K562 (cell line): ENCODE measurements at regions not wholly inside any gene's neighbourhood (a gene's known extent, or its start where the extent isn't known, plus 50 kb on each side); places are given as distances from the start of the nearest gene placed in this dataset.

ENCODE experiments used
- ATAC-seq: fragments of 200-7000 bp; cut with Tn5 transposase; 3 replicates; pipeline ENCODE4 v1.9.1; 2020; ENCODE audit warnings: moderate library complexity
- BruUV-seq: library from RNA; stranded (reverse); fragments of 400-500 nt; replicated peaks from 2 replicates; lab custom pipeline; 2021; lab: Mats Ljungman, UMichigan
- CTCF ChIA-PET: fragments of 300-600 bp; formaldehyde crosslinking; extraction: SDS; loops from one replicate; lab custom pipeline; 2021; ENCODE audit warnings: low intra/inter-chr PET ratio; lab: Yijun Ruan, JAX
- POLR2A ChIA-PET: fragments of 300-600, 350-650 bp; sonication (Branson Sonifier 250); formaldehyde crosslinking; extraction: SDS; loops from one replicate; lab custom pipeline; 2021; ENCODE audit warnings: antibody characterized with exemption, inconsistent platforms; lab: Yijun Ruan, JAX
- DNase-seq, 4 experiments: peaks; one replicate each; pipeline versions ENCODE4 v3.0.0 to v3.0.0-alpha.2; 2011 to 2018; ENCODE audit warnings: low spot score in 3 of 4, mixed read lengths in 3 of 4; ENCODE audit errors: extremely low read depth in 1 of 4
- FAIRE-seq: peaks from 2 replicates; lab custom pipeline; 2011; peaks lifted over from hg19 to GRCh38; lab: Jason Lieb, UNC
- H2AFZ ChIP-seq: 2 replicates; pipeline ENCODE4 v1.6.0; 2011; ENCODE audit warnings: low read depth, low read length, control low read depth, inconsistent platforms
- H3K27ac ChIP-seq: fragments of 200-600 bp; 3 replicates; pipeline ENCODE4 v1.8.0; 2011; ENCODE audit warnings: low read depth, mild to moderate bottlenecking, control low read depth, inconsistent platforms, low read length, moderate library complexity, mixed read lengths; ENCODE audit errors: extremely low read depth
- H3K27me3 ChIP-seq, 2 experiments: fragments of 300-600 bp in 1 of 2; 2 replicates in 1 of 2; 3 replicates in 1 of 2; pipeline versions ENCODE4 v1.6.0 to v1.8.0; 2011; ENCODE audit warnings: inconsistent platforms in 2 of 2, low read length in 2 of 2, mild to moderate bottlenecking in 1 of 2, mixed read lengths in 1 of 2, moderate library complexity in 1 of 2; ENCODE audit not compliant: control insufficient read depth in 2 of 2, insufficient read depth in 2 of 2
- H3K36me3 ChIP-seq: fragments of 300-600 bp; 3 replicates; pipeline ENCODE4 v1.8.0; 2011; ENCODE audit warnings: mild to moderate bottlenecking, low read length, inconsistent platforms; ENCODE audit not compliant: control insufficient read depth, insufficient read depth
- H3K4me1 ChIP-seq, 2 experiments: fragments of 200-600 bp in 1 of 2; replicated peaks in 1 of 2; 2 replicates in 1 of 2; 3 replicates in 1 of 2; pipeline versions ENCODE4 v1.5.1 to v1.8.0; 2011; ENCODE audit warnings: inconsistent platforms in 2 of 2, low read length in 2 of 2, mild to moderate bottlenecking in 1 of 2, mixed read lengths in 1 of 2, moderate library complexity in 1 of 2; ENCODE audit not compliant: control insufficient read depth in 2 of 2, insufficient read depth in 2 of 2
- H3K4me2 ChIP-seq: 2 replicates; pipeline ENCODE4 v1.6.1; 2011; ENCODE audit warnings: low read length, control low read depth, inconsistent platforms, mixed read lengths; ENCODE audit not compliant: insufficient read depth
- H3K4me3 ChIP-seq: fragments of 200-600 bp; sonication (generic), shearing (Covaris generic); 2 replicates; pipeline ENCODE4 v1.5.1; 2016; ENCODE audit warnings: control low read depth, inconsistent platforms
- H3K79me2 ChIP-seq: fragments of 200-600 bp; 3 replicates; pipeline ENCODE4 v1.8.0; 2011; ENCODE audit warnings: low read length, inconsistent platforms; ENCODE audit not compliant: control insufficient read depth, insufficient read depth
- H3K9ac ChIP-seq, 2 experiments: 2 replicates each; pipeline versions ENCODE4 v1.6.0 to v1.6.1; 2011; ENCODE audit warnings: low read depth in 2 of 2, low read length in 2 of 2, control low read depth in 1 of 2, inconsistent platforms in 1 of 2, mild to moderate bottlenecking in 1 of 2, mixed read lengths in 1 of 2; ENCODE audit not compliant: insufficient read depth in 1 of 2
- H3K9me1 ChIP-seq: one replicate; pipeline ENCODE4 v1.6.0; 2011; ENCODE audit warnings: inconsistent platforms, mild to moderate bottlenecking, low read length, moderate library complexity; ENCODE audit not compliant: control insufficient read depth, insufficient read depth
- H3K9me3 ChIP-seq: replicated peaks from 2 replicates; pipeline ENCODE4 v1.5.1; 2011; ENCODE audit warnings: low read depth, low read length, inconsistent platforms; ENCODE audit not compliant: control insufficient read depth, insufficient read depth
- H4K20me1 ChIP-seq: replicated peaks from 2 replicates; pipeline ENCODE4 v1.6.1; 2011; ENCODE audit warnings: low read length, inconsistent platforms, mixed read lengths; ENCODE audit not compliant: control insufficient read depth, insufficient read depth
- CBX8 ChIP-seq: fragments of 200-600 bp; sonication (generic); IDR thresholded peaks from 2 replicates; pipeline ENCODE4 v1.6.1; 2012; ENCODE audit warnings: borderline replicate concordance, mixed run types, low read depth, mild to moderate bottlenecking, moderate library complexity, mixed read lengths, low read length, control low read depth, inconsistent platforms; ENCODE audit not compliant: poor library complexity, severe bottlenecking; ENCODE audit errors: extremely low read depth
- POLR2G ChIP-seq: fragments of 200-400 bp; formaldehyde crosslinking; IDR thresholded peaks from 2 replicates; pipeline ENCODE4 v1.6.1; 2017; ENCODE audit warnings: low read depth, mild to moderate bottlenecking, antibody characterized with exemption, low read length, moderate library complexity
- XRCC4 ChIP-seq: IDR thresholded peaks from one replicate; pipeline ENCODE4 v1.6.1; 2011; ENCODE audit not compliant: insufficient read depth, insufficient read length; ENCODE audit errors: extremely low read depth
- ZNF12 ChIP-seq: sonication (generic); formaldehyde crosslinking; IDR thresholded peaks from 2 replicates; pipeline ENCODE4 v1.4.0; 2020; ENCODE audit warnings: mild to moderate bottlenecking, missing genetic modification reagents
- ZNF232 ChIP-seq: sonication (generic); formaldehyde crosslinking; IDR thresholded peaks from 2 replicates; pipeline ENCODE4 v1.8.0; 2022; ENCODE audit warnings: mild to moderate bottlenecking, missing genetic modification reagents
- ZNF347 ChIP-seq: fragments of 450-650 bp; formaldehyde crosslinking; IDR thresholded peaks from 2 replicates; pipeline ENCODE4 v1.4.0; 2020; ENCODE audit warnings: low read depth, mild to moderate bottlenecking, moderate library complexity
- ZNF431 ChIP-seq: sonication (generic); formaldehyde crosslinking; IDR thresholded peaks from 2 replicates; pipeline ENCODE4 v1.8.0; 2022; ENCODE audit warnings: mild to moderate bottlenecking, missing genetic modification reagents
- ZNF717 ChIP-seq: fragments of 250-450 bp; sonication (Bioruptor Pico); IDR thresholded peaks from 2 replicates; pipeline ENCODE4 v1.5.0; 2021
- WGBS: fragments of 100-300 bp; shearing (Covaris generic); methylation state at CpG from one replicate; pipeline ENCODE4 v1.1.6; 2016; ENCODE audit warnings: low coverage, mixed read lengths; ENCODE audit not compliant: insufficient coverage; ENCODE audit errors: missing lambda C conversion rate; 5-methylcytosine and 5-hydroxymethylcytosine counted together
- in situ Hi-C: fragments of 300-500 bp; cut with MboI; formaldehyde crosslinking; loops from 4 replicates; pipeline ENCODE4 v1.15.0; 2018; ENCODE audit warnings: inconsistent platforms, mixed read lengths
- intact Hi-C: fragments of 100-400 bp; cut with micrococcal nuclease; formaldehyde crosslinking; loops from 2 replicates; pipeline ENCODE4 v1.14.2; 2022
- TF ChIP-seq, protein P1 (sequence below): fragments of 450-650 bp; formaldehyde crosslinking; IDR thresholded peaks from 2 replicates; pipeline ENCODE4 v1.4.0; 2020; ENCODE audit warnings: mild to moderate bottlenecking, mixed read lengths
- TF ChIP-seq, protein P2 (sequence below): sonication (generic); formaldehyde crosslinking; IDR thresholded peaks from 2 replicates; pipeline ENCODE4 v1.8.1; 2022; ENCODE audit warnings: missing genetic modification reagents

DNA sequence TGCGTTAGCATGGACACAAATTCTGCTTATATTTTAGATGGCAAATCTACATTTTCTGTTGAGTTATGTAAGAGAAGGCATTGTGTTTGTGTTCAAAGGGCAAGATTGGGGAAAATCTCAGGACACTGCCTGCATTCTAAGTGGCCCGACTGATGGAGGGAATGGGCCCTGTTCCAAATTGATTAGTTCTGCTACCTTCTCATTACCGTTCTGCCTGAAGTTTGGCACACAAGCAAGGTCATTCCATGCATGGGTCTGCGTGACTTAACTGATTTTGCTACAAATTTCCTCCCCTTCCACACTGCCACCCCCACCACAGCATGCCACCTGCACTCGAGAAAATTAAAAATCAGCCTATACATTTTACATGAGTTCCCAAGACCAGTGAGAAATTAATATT, 409.9 kb downstream of the BRINP1 start (continued):
- TF ChIP-seq, protein P1, sequence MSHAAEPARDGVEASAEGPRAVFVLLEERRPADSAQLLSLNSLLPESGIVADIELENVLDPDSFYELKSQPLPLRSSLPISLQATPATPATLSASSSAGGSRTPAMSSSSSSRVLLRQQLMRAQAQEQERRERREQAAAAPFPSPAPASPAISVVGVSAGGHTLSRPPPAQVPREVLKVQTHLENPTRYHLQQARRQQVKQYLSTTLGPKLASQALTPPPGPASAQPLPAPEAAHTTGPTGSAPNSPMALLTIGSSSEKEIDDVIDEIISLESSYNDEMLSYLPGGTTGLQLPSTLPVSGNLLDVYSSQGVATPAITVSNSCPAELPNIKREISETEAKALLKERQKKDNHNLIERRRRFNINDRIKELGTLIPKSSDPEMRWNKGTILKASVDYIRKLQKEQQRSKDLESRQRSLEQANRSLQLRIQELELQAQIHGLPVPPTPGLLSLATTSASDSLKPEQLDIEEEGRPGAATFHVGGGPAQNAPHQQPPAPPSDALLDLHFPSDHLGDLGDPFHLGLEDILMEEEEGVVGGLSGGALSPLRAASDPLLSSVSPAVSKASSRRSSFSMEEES (CRISPR knock-in tag), result no peak
- TF ChIP-seq, all 486 proteins: peak for 0

DNA sequence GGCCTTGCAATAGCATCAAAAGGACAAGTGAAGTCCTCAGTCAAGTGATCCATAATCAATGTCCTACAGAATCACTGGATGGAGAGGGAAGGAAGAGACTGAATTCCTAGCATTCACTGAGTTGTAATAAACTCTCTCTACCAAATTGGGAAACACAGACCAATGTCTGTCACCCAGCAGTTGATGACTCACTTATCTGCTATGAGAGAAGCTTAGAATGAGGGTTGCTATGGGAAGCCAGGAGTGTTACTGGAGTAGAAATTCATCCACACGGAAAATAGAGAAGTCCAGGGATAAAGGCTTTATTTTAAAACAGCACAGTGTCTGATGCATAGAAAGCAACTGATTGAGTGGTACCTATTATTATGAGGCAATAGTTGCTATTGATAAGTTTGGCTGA, 407.4 kb downstream of the BRINP1 start:
- FAIRE-seq, result no peak
- 0 out of 2 replicates have a peak, but pooled peaks cover 1% of the 10 kb centered on the region for H3K9me3 ChIP-seq
- no peak for ATAC-seq
- H3K9me1 ChIP-seq, result no peaks in the 10 kb centered on the region
- H3K36me3 ChIP-seq, result no peaks in the 10 kb centered on the region
- no peaks in the 10 kb centered on the region for H4K20me1 ChIP-seq
- WGBS, result 0% methylated on average over 1 of the region's 1 CpG
- no peaks in the 10 kb centered on the region for H3K4me1 ChIP-seq
- no peak overlapping the region for H2AFZ ChIP-seq
- ChIA-PET CTCF (no interaction called here), POLR2A (no interaction called here)
- H3K27ac ChIP-seq, result no peak overlapping the region
- in situ Hi-C loops, result no loop called here
- no peaks in the 10 kb centered on the region for H3K27me3 ChIP-seq
- BruUV-seq, result no TSS peak
- no peaks in the 10 kb centered on the region for H3K79me2 ChIP-seq
- DNase-seq, result no peak
- H3K9ac ChIP-seq, result no peak overlapping the region
- no peak overlapping the region for H3K4me3 ChIP-seq
- intact Hi-C loops, result no loop called here
- H3K4me2 ChIP-seq, result no peak overlapping the region
- TF ChIP-seq XRCC4 (no peak), ZNF717 (no peak), ZNF12 (CRISPR knock-in tag) (no peak), ZNF347 (CRISPR knock-in tag) (no peak), ZNF431 (CRISPR knock-in tag) (no peak), POLR2G (no peak), ZNF232 (CRISPR knock-in tag) (no peak), CBX8 (no peak)
- TF ChIP-seq, protein P2, sequence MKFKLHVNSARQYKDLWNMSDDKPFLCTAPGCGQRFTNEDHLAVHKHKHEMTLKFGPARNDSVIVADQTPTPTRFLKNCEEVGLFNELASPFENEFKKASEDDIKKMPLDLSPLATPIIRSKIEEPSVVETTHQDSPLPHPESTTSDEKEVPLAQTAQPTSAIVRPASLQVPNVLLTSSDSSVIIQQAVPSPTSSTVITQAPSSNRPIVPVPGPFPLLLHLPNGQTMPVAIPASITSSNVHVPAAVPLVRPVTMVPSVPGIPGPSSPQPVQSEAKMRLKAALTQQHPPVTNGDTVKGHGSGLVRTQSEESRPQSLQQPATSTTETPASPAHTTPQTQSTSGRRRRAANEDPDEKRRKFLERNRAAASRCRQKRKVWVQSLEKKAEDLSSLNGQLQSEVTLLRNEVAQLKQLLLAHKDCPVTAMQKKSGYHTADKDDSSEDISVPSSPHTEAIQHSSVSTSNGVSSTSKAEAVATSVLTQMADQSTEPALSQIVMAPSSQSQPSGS (CRISPR knock-in tag), result no peak
